ENCODE measurements at regions not wholly inside any gene's neighbourhood (a gene's known extent, or its start where the extent isn't known, plus 50 kb on each side); places are given as distances from the start of the nearest gene placed in this dataset.

DNA sequence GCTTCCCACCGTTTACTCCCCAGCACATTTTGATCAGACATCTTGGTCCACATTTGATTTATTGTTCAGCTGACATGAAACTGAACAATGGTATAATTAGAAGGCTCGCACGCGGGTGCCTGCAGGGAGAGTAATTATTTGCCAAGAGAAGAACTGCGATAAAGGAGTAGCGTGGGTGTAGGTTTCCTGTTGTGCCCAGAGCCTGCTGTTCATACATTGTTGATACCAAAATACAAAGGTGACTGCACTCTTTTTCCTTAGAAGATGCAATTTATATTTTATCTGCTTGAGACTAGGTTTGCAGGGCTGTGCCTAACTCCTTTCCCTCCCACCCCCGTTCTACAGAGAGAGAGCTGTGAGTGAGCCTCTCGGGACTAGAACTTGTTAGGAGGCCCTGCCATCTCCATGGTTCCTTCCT is 241.8 kb upstream of the MSX2 start:
- ATAC-seq: no peak
- no peak for TF ChIP-seq ESRRG (CRISPR knock-in tag; IDR thresholded peaks at IDR 0.05)
- no peak for TF ChIP-seq ZNF8 (CRISPR knock-in tag; IDR thresholded peaks at IDR 0.05)
- TF ChIP-seq ZNF70 (CRISPR knock-in tag; IDR thresholded peaks at IDR 0.05): no peak
- TF ChIP-seq TCF4 (CRISPR knock-in tag; IDR thresholded peaks at IDR 0.05; ENCODE audit: borderline replicate concordance): no peak
- no peak for TF ChIP-seq SNAI2 (CRISPR knock-in tag; IDR thresholded peaks at IDR 0.05)
- TF ChIP-seq, protein P1, sequence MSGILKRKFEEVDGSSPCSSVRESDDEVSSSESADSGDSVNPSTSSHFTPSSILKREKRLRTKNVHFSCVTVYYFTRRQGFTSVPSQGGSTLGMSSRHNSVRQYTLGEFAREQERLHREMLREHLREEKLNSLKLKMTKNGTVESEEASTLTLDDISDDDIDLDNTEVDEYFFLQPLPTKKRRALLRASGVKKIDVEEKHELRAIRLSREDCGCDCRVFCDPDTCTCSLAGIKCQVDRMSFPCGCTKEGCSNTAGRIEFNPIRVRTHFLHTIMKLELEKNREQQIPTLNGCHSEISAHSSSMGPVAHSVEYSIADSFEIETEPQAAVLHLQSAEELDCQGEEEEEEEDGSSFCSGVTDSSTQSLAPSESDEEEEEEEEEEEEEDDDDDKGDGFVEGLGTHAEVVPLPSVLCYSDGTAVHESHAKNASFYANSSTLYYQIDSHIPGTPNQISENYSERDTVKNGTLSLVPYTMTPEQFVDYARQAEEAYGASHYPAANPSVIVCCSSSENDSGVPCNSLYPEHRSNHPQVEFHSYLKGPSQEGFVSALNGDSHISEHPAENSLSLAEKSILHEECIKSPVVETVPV (CRISPR knock-in tag; IDR thresholded peaks at IDR 0.05): no peak
- no peak for TF ChIP-seq GLIS3 (CRISPR knock-in tag; IDR thresholded peaks at IDR 0.05)
- no peak for TF ChIP-seq RARB (CRISPR knock-in tag; IDR thresholded peaks at IDR 0.05)
- TF ChIP-seq ZFP3 (CRISPR knock-in tag; IDR thresholded peaks at IDR 0.05): no peak
- no peak for TF ChIP-seq ZC3H10 (CRISPR knock-in tag; IDR thresholded peaks at IDR 0.05)
- TF ChIP-seq ISL1 (CRISPR knock-in tag; IDR thresholded peaks at IDR 0.05): no peak
- no peak for TF ChIP-seq ZNF565 (CRISPR knock-in tag; conservative IDR thresholded peaks at IDR 0.05; ENCODE audit: low read depth)
- TF ChIP-seq, protein P2, sequence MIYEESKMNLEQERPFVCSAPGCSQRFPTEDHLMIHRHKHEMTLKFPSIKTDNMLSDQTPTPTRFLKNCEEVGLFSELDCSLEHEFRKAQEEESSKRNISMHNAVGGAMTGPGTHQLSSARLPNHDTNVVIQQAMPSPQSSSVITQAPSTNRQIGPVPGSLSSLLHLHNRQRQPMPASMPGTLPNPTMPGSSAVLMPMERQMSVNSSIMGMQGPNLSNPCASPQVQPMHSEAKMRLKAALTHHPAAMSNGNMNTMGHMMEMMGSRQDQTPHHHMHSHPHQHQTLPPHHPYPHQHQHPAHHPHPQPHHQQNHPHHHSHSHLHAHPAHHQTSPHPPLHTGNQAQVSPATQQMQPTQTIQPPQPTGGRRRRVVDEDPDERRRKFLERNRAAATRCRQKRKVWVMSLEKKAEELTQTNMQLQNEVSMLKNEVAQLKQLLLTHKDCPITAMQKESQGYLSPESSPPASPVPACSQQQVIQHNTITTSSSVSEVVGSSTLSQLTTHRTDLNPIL (CRISPR knock-in tag; IDR thresholded peaks at IDR 0.05; ENCODE audit: low read depth): no peak
- TF ChIP-seq ARNTL (CRISPR knock-in tag; IDR thresholded peaks at IDR 0.05; ENCODE audit: borderline replicate concordance, low read depth): no peak
- TF ChIP-seq OSR1 (CRISPR knock-in tag; IDR thresholded peaks at IDR 0.05): no peak

DNA sequence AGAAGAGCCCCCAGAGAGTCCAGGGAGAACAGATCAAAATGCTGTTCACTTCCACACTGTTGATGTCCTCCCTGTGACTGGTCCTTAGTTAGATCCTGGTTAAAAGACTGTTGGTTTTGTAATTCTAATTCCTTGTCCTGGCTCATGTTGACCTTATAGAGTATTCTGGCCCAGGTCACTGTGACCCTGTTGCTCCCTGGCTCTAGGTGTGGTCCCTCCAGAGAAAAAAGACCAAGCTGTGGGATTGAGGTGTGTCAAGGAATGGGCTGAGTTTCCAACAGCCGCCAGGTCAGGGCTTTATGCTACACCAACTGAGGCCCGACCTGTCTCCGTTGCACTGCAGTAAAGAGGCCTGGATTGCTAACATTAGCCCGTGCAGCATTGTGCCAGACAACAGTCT is 241.0 kb upstream of the MSX2 start:
- TF ChIP-seq ARNTL (CRISPR knock-in tag; IDR thresholded peaks at IDR 0.05; ENCODE audit: borderline replicate concordance, low read depth): no peak
- no peak for TF ChIP-seq OSR1 (CRISPR knock-in tag; IDR thresholded peaks at IDR 0.05)
- no peak for TF ChIP-seq PPARA (CRISPR knock-in tag; IDR thresholded peaks at IDR 0.05; ENCODE audit: borderline replicate concordance)
- TF ChIP-seq ZNF565 (CRISPR knock-in tag; conservative IDR thresholded peaks at IDR 0.05; ENCODE audit: low read depth): no peak
- TF ChIP-seq TCF4 (CRISPR knock-in tag; IDR thresholded peaks at IDR 0.05; ENCODE audit: borderline replicate concordance): no peak
- no peak for TF ChIP-seq ZNF8 (CRISPR knock-in tag; IDR thresholded peaks at IDR 0.05)
- TF ChIP-seq, protein P3, sequence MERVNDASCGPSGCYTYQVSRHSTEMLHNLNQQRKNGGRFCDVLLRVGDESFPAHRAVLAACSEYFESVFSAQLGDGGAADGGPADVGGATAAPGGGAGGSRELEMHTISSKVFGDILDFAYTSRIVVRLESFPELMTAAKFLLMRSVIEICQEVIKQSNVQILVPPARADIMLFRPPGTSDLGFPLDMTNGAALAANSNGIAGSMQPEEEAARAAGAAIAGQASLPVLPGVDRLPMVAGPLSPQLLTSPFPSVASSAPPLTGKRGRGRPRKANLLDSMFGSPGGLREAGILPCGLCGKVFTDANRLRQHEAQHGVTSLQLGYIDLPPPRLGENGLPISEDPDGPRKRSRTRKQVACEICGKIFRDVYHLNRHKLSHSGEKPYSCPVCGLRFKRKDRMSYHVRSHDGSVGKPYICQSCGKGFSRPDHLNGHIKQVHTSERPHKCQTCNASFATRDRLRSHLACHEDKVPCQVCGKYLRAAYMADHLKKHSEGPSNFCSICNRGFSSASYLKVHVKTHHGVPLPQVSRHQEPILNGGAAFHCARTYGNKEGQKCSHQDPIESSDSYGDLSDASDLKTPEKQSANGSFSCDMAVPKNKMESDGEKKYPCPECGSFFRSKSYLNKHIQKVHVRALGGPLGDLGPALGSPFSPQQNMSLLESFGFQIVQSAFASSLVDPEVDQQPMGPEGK (CRISPR knock-in tag; IDR thresholded peaks at IDR 0.05; ENCODE audit: borderline replicate concordance): no peak
- TF ChIP-seq SNAI2 (CRISPR knock-in tag; IDR thresholded peaks at IDR 0.05): no peak
- no peak for TF ChIP-seq ESRRG (CRISPR knock-in tag; IDR thresholded peaks at IDR 0.05)
- TF ChIP-seq CSDC2 (CRISPR knock-in tag; IDR thresholded peaks at IDR 0.05): no peak
- TF ChIP-seq, protein P2 (CRISPR knock-in tag; IDR thresholded peaks at IDR 0.05; ENCODE audit: low read depth): no peak
- TF ChIP-seq, protein P1 (CRISPR knock-in tag; IDR thresholded peaks at IDR 0.05): no peak
- no peak for TF ChIP-seq ZC3H10 (CRISPR knock-in tag; IDR thresholded peaks at IDR 0.05)
- TF ChIP-seq TOX (CRISPR knock-in tag; IDR thresholded peaks at IDR 0.05; ENCODE audit: borderline replicate concordance): no peak
- no peak for TF ChIP-seq RARB (CRISPR knock-in tag; IDR thresholded peaks at IDR 0.05)
- TF ChIP-seq, protein P4, sequence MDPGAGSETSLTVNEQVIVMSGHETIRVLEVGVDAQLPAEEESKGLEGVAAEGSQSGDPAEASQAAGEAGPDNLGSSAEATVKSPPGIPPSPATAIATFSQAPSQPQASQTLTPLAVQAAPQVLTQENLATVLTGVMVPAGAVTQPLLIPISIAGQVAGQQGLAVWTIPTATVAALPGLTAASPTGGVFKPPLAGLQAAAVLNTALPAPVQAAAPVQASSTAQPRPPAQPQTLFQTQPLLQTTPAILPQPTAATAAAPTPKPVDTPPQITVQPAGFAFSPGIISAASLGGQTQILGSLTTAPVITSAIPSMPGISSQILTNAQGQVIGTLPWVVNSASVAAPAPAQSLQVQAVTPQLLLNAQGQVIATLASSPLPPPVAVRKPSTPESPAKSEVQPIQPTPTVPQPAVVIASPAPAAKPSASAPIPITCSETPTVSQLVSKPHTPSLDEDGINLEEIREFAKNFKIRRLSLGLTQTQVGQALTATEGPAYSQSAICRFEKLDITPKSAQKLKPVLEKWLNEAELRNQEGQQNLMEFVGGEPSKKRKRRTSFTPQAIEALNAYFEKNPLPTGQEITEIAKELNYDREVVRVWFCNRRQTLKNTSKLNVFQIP (CRISPR knock-in tag; IDR thresholded peaks at IDR 0.05; ENCODE audit: borderline replicate concordance, low read depth): no peak
- TF ChIP-seq GLIS3 (CRISPR knock-in tag; IDR thresholded peaks at IDR 0.05): no peak
- TF ChIP-seq ZFP3 (CRISPR knock-in tag; IDR thresholded peaks at IDR 0.05): no peak
- no peak for TF ChIP-seq ISL1 (CRISPR knock-in tag; IDR thresholded peaks at IDR 0.05)
- no peak for TF ChIP-seq ZFP30 (CRISPR knock-in tag; IDR thresholded peaks at IDR 0.05)
- no peak for ATAC-seq

Data from SK-N-SH treated with all-trans-retinoic acid at 6 μM for 48 hours (cell line).